Lung (tissue), 11 donors: ENCODE measurements at regions not wholly inside any gene's neighbourhood (a gene's known extent, or its start where the extent isn't known, plus 50 kb on each side); places are given as distances from the start of the nearest gene placed in this dataset.

Experiments
- ATAC-seq: fragments of 200-7000 bp; cut with Tn5 transposase; one replicate; pipeline ENCODE4 v1.9.1; 2020; ENCODE audit warnings: moderate number of reproducible peaks; ENCODE audit not compliant: insufficient read depth, low FRiP score
- DNase-seq, 3 donors: peaks; one replicate each; pipeline ENCODE4 v3.0.0-alpha.2; 2013 to 2017
- H3K27ac ChIP-seq, 2 donors: one replicate each; pipeline ENCODE4 v1.5.1; 2013; ENCODE audit warnings: mild to moderate bottlenecking in 2 of 2, moderate library complexity in 2 of 2, control low read depth in 1 of 2, inconsistent platforms in 1 of 2, low read depth in 1 of 2, low read length in 1 of 2
- H3K27me3 ChIP-seq, 3 donors: one replicate each; pipeline ENCODE4 v1.5.1; 2013; ENCODE audit warnings: low read length in 2 of 3; ENCODE audit not compliant: control insufficient read depth in 3 of 3, insufficient read depth in 3 of 3
- H3K36me3 ChIP-seq, 4 donors: one replicate each; pipeline ENCODE4 v1.5.1; 2013; ENCODE audit warnings: low read length in 4 of 4, mild to moderate bottlenecking in 1 of 4, moderate library complexity in 1 of 4; ENCODE audit not compliant: control insufficient read depth in 4 of 4, insufficient read depth in 4 of 4
- H3K4me1 ChIP-seq, 5 donors: one replicate each; pipeline ENCODE4 v1.5.1; 2013; ENCODE audit warnings: low read length in 5 of 5, mild to moderate bottlenecking in 2 of 5, moderate library complexity in 1 of 5; ENCODE audit not compliant: control insufficient read depth in 5 of 5, insufficient read depth in 5 of 5
- H3K4me3 ChIP-seq: one replicate; pipeline ENCODE4 v1.5.1; 2013; ENCODE audit warnings: mild to moderate bottlenecking, control low read depth, moderate library complexity
- H3K9ac ChIP-seq, 2 donors: one replicate each; pipeline ENCODE4 v1.5.1; 2013; ENCODE audit warnings: low read length in 2 of 2, control low read depth in 1 of 2; ENCODE audit not compliant: insufficient read depth in 1 of 2
- H3K9me3 ChIP-seq, 4 donors: one replicate each; pipeline ENCODE4 v1.5.1; 2013; ENCODE audit warnings: low read length in 3 of 4, mild to moderate bottlenecking in 1 of 4, moderate library complexity in 1 of 4; ENCODE audit not compliant: control insufficient read depth in 4 of 4, insufficient read depth in 3 of 4
- CTCF ChIP-seq: IDR thresholded peaks from 2 replicates; pipeline ENCODE4 v1.5.1; 2012; ENCODE audit warnings: mild to moderate bottlenecking; ENCODE audit errors: control extremely low read depth, extremely low read depth
- WGBS, 2 donors: extraction: QIAGEN DNeasy Blood & Tissue Kit; methylation state at CpG; one replicate each; pipeline ENCODE4 v1.1.7; 2013; 5-methylcytosine and 5-hydroxymethylcytosine counted together
- donor health status: control.
- donor health status: control.
- donor health status: Bipolar disorder and iron deficiency.
- donor health status: healthy.
- donor health status: DM: yes; HTN: yes; CAD: no.

- H3K4me1 ChIP-seq, result no peaks in the 10 kb centered on the region
- no peak overlapping the region for H3K4me3 ChIP-seq
- H3K36me3 ChIP-seq, result no peaks in the 10 kb centered on the region
- no peak overlapping the region for H3K9ac ChIP-seq
- H3K27ac ChIP-seq, result no peak overlapping the region
- ATAC-seq (no peak), DNase-seq (no peak)
- H3K27me3 ChIP-seq, result no peaks in the 10 kb centered on the region
- H3K9me3 ChIP-seq, result no peaks in the 10 kb centered on the region
- no peak for TF ChIP-seq CTCF
Measured at GRCh38 chr11:20235164-20235563, 74.9 kb upstream of the DBX1 start.

DNA sequence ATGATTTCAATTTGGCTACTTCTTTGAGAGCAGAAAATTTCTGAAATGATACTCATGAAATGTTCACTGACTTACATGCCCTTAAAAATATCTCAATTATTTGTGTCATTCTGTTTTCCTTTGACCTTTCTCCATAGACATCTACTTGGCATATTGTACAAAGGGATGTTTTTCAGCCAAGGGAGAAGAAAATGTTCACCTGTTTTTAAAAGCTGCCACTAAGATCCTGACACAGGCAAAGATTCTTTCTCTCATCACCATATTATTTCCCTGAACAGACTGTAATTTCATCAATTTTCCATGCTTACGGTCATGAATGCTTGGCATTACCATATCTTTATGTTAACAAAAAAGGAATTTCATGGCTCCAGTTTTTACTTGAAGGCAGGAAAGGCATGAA is 67.4 kb upstream of the DBX1 start:
- H3K27ac ChIP-seq, result no peak overlapping the region
- H3K9me3 ChIP-seq, result peaks cover 0 to 4% (median under 1%) of the 10 kb centered on the region in 4 donors
- no peaks in the 10 kb centered on the region for H3K36me3 ChIP-seq
- no peak for DNase-seq
- no peaks in the 10 kb centered on the region for H3K4me1 ChIP-seq
- no peak for TF ChIP-seq CTCF
- no peak for ATAC-seq
- 89 to 96% methylated on average over 1 of the region's 1 CpG for WGBS, 2 donors
- H3K9ac ChIP-seq, result no peak overlapping the region
- peaks cover 0 to 3% (median 0%) of the 10 kb centered on the region in 3 donors for H3K27me3 ChIP-seq
- H3K4me3 ChIP-seq, result no peak overlapping the region

GRCh38 chr11:20226933-20227332 is 66.7 kb upstream of the DBX1 start:
- H3K27me3 ChIP-seq, result peaks cover 0 to 3% (median 0%) of the 10 kb centered on the region in 3 donors
- H3K4me3 ChIP-seq, result no peak overlapping the region
- no peak overlapping the region for H3K9ac ChIP-seq
- no peaks in the 10 kb centered on the region for H3K4me1 ChIP-seq
- ATAC-seq, result no peak
- no peak for TF ChIP-seq CTCF
- H3K27ac ChIP-seq, result no peak overlapping the region
- no peaks in the 10 kb centered on the region for H3K36me3 ChIP-seq
- peaks cover 0 to 4% (median under 1%) of the 10 kb centered on the region in 4 donors for H3K9me3 ChIP-seq
- DNase-seq, result no peak

DNA sequence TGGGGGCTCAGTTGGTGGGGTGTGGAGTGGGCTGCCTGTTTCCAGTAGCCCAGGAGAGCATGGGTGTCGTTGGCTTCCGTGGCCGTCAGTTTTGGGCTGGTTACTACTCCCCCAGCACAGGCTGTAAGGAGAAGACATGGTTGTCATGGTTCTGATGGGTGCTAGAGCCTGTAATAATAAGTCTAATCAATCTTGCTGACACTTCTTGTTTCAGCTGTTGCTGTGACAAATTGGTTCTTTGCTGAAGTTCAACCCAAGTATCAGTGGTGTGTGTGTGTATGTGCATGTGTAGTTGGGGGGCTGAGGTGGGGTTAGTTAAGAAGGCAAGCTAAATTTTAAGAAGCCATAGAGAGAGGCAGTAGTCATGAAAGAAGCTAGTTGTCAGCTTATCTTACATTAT is 61.3 kb upstream of the DBX1 start:
- ATAC-seq, result no peak
- no peak overlapping the region for H3K27ac ChIP-seq
- 67 to 74% methylated on average over 3 of the region's 3 CpGs for WGBS, 2 donors

More for the DNA sequence above, 61.3 kb upstream of the DBX1 start:
- Histone ChIP-seq H3K4me1 (no peaks in the 10 kb centered on the region), H3K9me3 (no peaks in the 10 kb centered on the region), H3K9ac (no peak overlapping the region), H3K36me3 (no peaks in the 10 kb centered on the region), H3K27me3 (peaks cover 0 to 3% (median 0%) of the 10 kb centered on the region in 3 donors), H3K4me3 (no peak overlapping the region)
- TF ChIP-seq CTCF, result no peak
- no peak for DNase-seq
